ENCODE measurements at regions not wholly inside any gene's neighbourhood (a gene's known extent, or its start where the extent isn't known, plus 50 kb on each side); places are given as distances from the start of the nearest gene placed in this dataset.

DNA sequence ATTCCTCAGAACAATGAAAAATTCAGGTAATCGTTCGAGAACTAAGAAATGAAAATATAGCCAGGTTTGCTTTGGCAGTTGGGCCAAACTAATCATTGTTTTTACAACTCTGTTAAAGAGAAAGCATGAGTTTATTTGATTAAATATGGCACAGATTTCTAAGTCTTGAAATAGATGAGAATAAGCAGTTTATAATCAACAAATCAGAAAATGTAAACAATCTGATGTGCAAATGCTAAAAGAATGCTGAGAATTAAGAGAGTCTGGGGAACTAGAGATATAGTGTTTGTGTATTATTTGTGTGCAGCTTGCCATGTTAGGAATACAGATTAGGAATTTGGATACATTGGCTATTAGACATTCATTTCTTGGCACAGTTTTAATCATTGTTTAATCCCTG, 212.5 kb downstream of the TANC2 start:
- TF ChIP-seq, protein P1, sequence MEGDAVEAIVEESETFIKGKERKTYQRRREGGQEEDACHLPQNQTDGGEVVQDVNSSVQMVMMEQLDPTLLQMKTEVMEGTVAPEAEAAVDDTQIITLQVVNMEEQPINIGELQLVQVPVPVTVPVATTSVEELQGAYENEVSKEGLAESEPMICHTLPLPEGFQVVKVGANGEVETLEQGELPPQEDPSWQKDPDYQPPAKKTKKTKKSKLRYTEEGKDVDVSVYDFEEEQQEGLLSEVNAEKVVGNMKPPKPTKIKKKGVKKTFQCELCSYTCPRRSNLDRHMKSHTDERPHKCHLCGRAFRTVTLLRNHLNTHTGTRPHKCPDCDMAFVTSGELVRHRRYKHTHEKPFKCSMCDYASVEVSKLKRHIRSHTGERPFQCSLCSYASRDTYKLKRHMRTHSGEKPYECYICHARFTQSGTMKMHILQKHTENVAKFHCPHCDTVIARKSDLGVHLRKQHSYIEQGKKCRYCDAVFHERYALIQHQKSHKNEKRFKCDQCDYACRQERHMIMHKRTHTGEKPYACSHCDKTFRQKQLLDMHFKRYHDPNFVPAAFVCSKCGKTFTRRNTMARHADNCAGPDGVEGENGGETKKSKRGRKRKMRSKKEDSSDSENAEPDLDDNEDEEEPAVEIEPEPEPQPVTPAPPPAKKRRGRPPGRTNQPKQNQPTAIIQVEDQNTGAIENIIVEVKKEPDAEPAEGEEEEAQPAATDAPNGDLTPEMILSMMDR (IDR thresholded peaks at IDR 0.05; ENCODE audit: low read depth, low read length, poor library complexity, severe bottlenecking), result no peak
- no peak for TF ChIP-seq EZH2phosphoT487 (IDR thresholded peaks at IDR 0.05; ENCODE audit: borderline replicate concordance, low read length)
